ENCODE measurements at regions not wholly inside any gene's neighbourhood (a gene's known extent, or its start where the extent isn't known, plus 50 kb on each side); places are given as distances from the start of the nearest gene placed in this dataset.

- Mint-ChIP-seq H3K27ac (no peak overlapping the region), H3K4me3 (no peak overlapping the region), H3K4me1 (no peaks in the 10 kb centered on the region), H3K27me3 (ENCODE audit: low read depth in 3 of 3) (peaks cover 0 to 2% (median 2%) of the 10 kb centered on the region in 3 donors), H3K36me3 (no peaks in the 10 kb centered on the region), H3K9me3 (no peaks in the 10 kb centered on the region)
- no peak overlapping the region for H3K4me3 ChIP-seq (replicated peaks in 1 of 3; ENCODE audit: low read depth in 2 of 3, low read length in 3 of 3)
- intact Hi-C loops (cut with micrococcal nuclease): no loop called here
- no peaks in the 10 kb centered on the region for H3K36me3 ChIP-seq (replicated peaks in 1 of 2; ENCODE audit: control insufficient read depth in 1 of 2, insufficient read depth in 2 of 2, low read length in 2 of 2)
- no peak for TF ChIP-seq CTCF (IDR thresholded peaks at IDR 0.05)
- H4K20me1 ChIP-seq (ENCODE audit: insufficient read depth, low read length): no peaks in the 10 kb centered on the region
- WGBS (ENCODE audit: insufficient coverage): 98% methylated on average over 6 of the region's 9 CpGs
- H3K4me2 ChIP-seq (replicated peaks; ENCODE audit: extremely low read depth, low read length, poor library complexity, severe bottlenecking): no peak overlapping the region
- H3K79me2 ChIP-seq (ENCODE audit: insufficient read depth, low read length): no peaks in the 10 kb centered on the region
- H3K9ac ChIP-seq (ENCODE audit: insufficient read depth, low read length, poor library complexity, severe bottlenecking): no peak overlapping the region
- DNase-seq: no peak
- H3K27me3 ChIP-seq (ENCODE audit: control insufficient read depth in 2 of 2, insufficient read depth in 2 of 2, low read length in 2 of 2): no peaks in the 10 kb centered on the region
- H3K9me3 ChIP-seq (replicated peaks in 1 of 2; ENCODE audit: control insufficient read depth in 1 of 2, insufficient read depth in 1 of 2, low read length in 2 of 2): no peaks in the 10 kb centered on the region
- no peaks in the 10 kb centered on the region for H3K4me1 ChIP-seq (ENCODE audit: control insufficient read depth in 1 of 2, insufficient read depth in 2 of 2, low read length in 2 of 2)
- H2AFZ ChIP-seq (ENCODE audit: insufficient read depth, low read depth, low read length, poor library complexity, severe bottlenecking): no peak overlapping the region
- no peak overlapping the region for H3K27ac ChIP-seq (ENCODE audit: low read depth in 1 of 2, low read length in 2 of 2)
Observed at GRCh38 chr10:6321880-6322279, 119.1 kb downstream of the PFKFB3 start.

GRCh38 chr10:6322805-6323204, 120.1 kb downstream of the PFKFB3 start:
- Histone ChIP-seq H3K79me2 (ENCODE audit: insufficient read depth, low read length) (no peaks in the 10 kb centered on the region), H3K9ac (ENCODE audit: insufficient read depth, low read length, poor library complexity, severe bottlenecking) (no peak overlapping the region), H2AFZ (ENCODE audit: insufficient read depth, low read depth, low read length, poor library complexity, severe bottlenecking) (no peak overlapping the region), H4K20me1 (ENCODE audit: insufficient read depth, low read length) (no peaks in the 10 kb centered on the region), H3K4me1 (ENCODE audit: control insufficient read depth in 1 of 2, insufficient read depth in 2 of 2, low read length in 2 of 2) (peaks cover 4 to 7% of the 10 kb centered on the region in 2 donors), H3K4me3 (replicated peaks in 1 of 3; ENCODE audit: low read depth in 2 of 3, low read length in 3 of 3) (no peak overlapping the region), H3K4me2 (replicated peaks; ENCODE audit: extremely low read depth, low read length, poor library complexity, severe bottlenecking) (no peak overlapping the region), H3K9me3 (replicated peaks in 1 of 2; ENCODE audit: control insufficient read depth in 1 of 2, insufficient read depth in 1 of 2, low read length in 2 of 2) (no peaks in the 10 kb centered on the region), H3K27me3 (ENCODE audit: control insufficient read depth in 2 of 2, insufficient read depth in 2 of 2, low read length in 2 of 2) (no peaks in the 10 kb centered on the region), H3K36me3 (replicated peaks in 1 of 2; ENCODE audit: control insufficient read depth in 1 of 2, insufficient read depth in 2 of 2, low read length in 2 of 2) (no peaks in the 10 kb centered on the region), H3K27ac (ENCODE audit: low read depth in 1 of 2, low read length in 2 of 2) (no peak overlapping the region)
- Mint-ChIP-seq H3K36me3 (peaks cover 0 to under 1% of the 10 kb centered on the region in 2 donors), H3K4me3 (no peak overlapping the region), H3K4me1 (peaks cover 5% of the 10 kb centered on the region), H3K27me3 (ENCODE audit: low read depth in 3 of 3) (peaks cover 0 to 2% (median 0%) of the 10 kb centered on the region in 3 donors), H3K9me3 (no peaks in the 10 kb centered on the region), H3K27ac (no peak overlapping the region)
- intact Hi-C loops (cut with micrococcal nuclease): no loop called here
- DNase-seq: no peak
- no CpG with 5 or more reads among the region's 3 CpGs for WGBS (ENCODE audit: insufficient coverage)
- TF ChIP-seq CTCF (IDR thresholded peaks at IDR 0.05): no peak
